ENCODE measurements at regions not wholly inside any gene's neighbourhood (a gene's known extent, or its start where the extent isn't known, plus 50 kb on each side); places are given as distances from the start of the nearest gene placed in this dataset.
"Not testable (repeated sequence)": the region's sequence is repeated elsewhere in the genome, so short reads cannot be mapped to it uniquely, and the experiment has no call there.

GRCh38 chr12:18823461-18823860, 85.5 kb downstream of the CAPZA3 start:
- ChIA-PET CTCF (no interaction called here), POLR2A (no interaction called here)
- no peak overlapping the region for H3K27ac Mint-ChIP-seq
- H3K4me3 Mint-ChIP-seq: no peak overlapping the region
- H3K36me3 Mint-ChIP-seq: no peaks in the 10 kb centered on the region
- no peaks in the 10 kb centered on the region for H3K9me3 Mint-ChIP-seq
- H3K4me1 Mint-ChIP-seq (ENCODE audit: low read depth): no peaks in the 10 kb centered on the region
- intact Hi-C loops (cut with micrococcal nuclease): no loop called here
- peaks cover 3% of the 10 kb centered on the region for H3K27me3 Mint-ChIP-seq
- no peak for DNase-seq

- Mint-ChIP-seq H3K9me3 (peaks cover 5% of the 10 kb centered on the region), H3K4me3 (no peak overlapping the region), H3K36me3 (no peaks in the 10 kb centered on the region), H3K27me3 (peaks cover 3% of the 10 kb centered on the region), H3K27ac (no peak overlapping the region), H3K4me1 (ENCODE audit: low read depth) (no peaks in the 10 kb centered on the region)
- CTCF ChIA-PET: no interaction called here
- POLR2A ChIA-PET: no interaction called here
- DNase-seq: no peak
- intact Hi-C loops (cut with micrococcal nuclease): no loop called here
These were observed 86.4 kb downstream of the CAPZA3 start for GRCh38 chr12:18824287-18824686.

- Mint-ChIP-seq H3K27ac (no peak overlapping the region), H3K9me3 (peaks cover 6% of the 10 kb centered on the region), H3K4me3 (no peak overlapping the region), H3K4me1 (ENCODE audit: low read depth) (no peaks in the 10 kb centered on the region), H3K27me3 (peaks cover 3% of the 10 kb centered on the region), H3K36me3 (no peaks in the 10 kb centered on the region)
- ChIA-PET CTCF (no interaction called here), POLR2A (no interaction called here)
- no peak for DNase-seq
- intact Hi-C loops (cut with micrococcal nuclease): no loop called here
These were observed 87.2 kb downstream of the CAPZA3 start for GRCh38 chr12:18825138-18825537.

- no peaks in the 10 kb centered on the region for H3K4me1 Mint-ChIP-seq (ENCODE audit: low read depth)
- no peaks in the 10 kb centered on the region for H3K36me3 Mint-ChIP-seq
- peaks cover 6% of the 10 kb centered on the region for H3K27me3 Mint-ChIP-seq
- H3K9me3 Mint-ChIP-seq: peaks cover 6% of the 10 kb centered on the region
- H3K27ac Mint-ChIP-seq: no peak overlapping the region
- intact Hi-C loops (cut with micrococcal nuclease): no loop called here
- CTCF ChIA-PET: no interaction called here
- DNase-seq: no peak
- H3K4me3 Mint-ChIP-seq: no peak overlapping the region
- POLR2A ChIA-PET: no interaction called here
These were observed 90.0 kb downstream of the CAPZA3 start for GRCh38 chr12:18827913-18828312.

GRCh38 chr12:18828483-18828882, 90.6 kb downstream of the CAPZA3 start:
- Mint-ChIP-seq H3K9me3 (peaks cover 6% of the 10 kb centered on the region), H3K27me3 (peaks cover 6% of the 10 kb centered on the region), H3K36me3 (no peaks in the 10 kb centered on the region), H3K27ac (no peak overlapping the region), H3K4me1 (ENCODE audit: low read depth) (no peaks in the 10 kb centered on the region), H3K4me3 (no peak overlapping the region)
- ChIA-PET POLR2A (no interaction called here), CTCF (no interaction called here)
- intact Hi-C loops (cut with micrococcal nuclease): no loop called here
- no peak for DNase-seq

- CTCF ChIA-PET: no interaction called here
- H3K4me1 Mint-ChIP-seq (ENCODE audit: low read depth): no peaks in the 10 kb centered on the region
- peaks cover 6% of the 10 kb centered on the region for H3K9me3 Mint-ChIP-seq
- no peak for DNase-seq
- H3K27me3 Mint-ChIP-seq: peaks cover 6% of the 10 kb centered on the region
- POLR2A ChIA-PET: no interaction called here
- no peaks in the 10 kb centered on the region for H3K36me3 Mint-ChIP-seq
- H3K27ac Mint-ChIP-seq: no peak overlapping the region
- intact Hi-C loops (cut with micrococcal nuclease): no loop called here
- no peak overlapping the region for H3K4me3 Mint-ChIP-seq
These were observed 91.1 kb downstream of the CAPZA3 start for GRCh38 chr12:18828987-18829386.

- H3K36me3 Mint-ChIP-seq; H3K4me1 Mint-ChIP-seq (ENCODE audit: low read depth); H3K9me3 Mint-ChIP-seq; CTCF ChIA-PET; POLR2A ChIA-PET; H3K27ac Mint-ChIP-seq; H3K4me3 Mint-ChIP-seq; intact Hi-C loops (cut with micrococcal nuclease); DNase-seq; H3K27me3 Mint-ChIP-seq: not testable (repeated sequence)
These were observed 95.0 kb downstream of the CAPZA3 start for GRCh38 chr12:18832932-18833331.

GRCh38 chr12:18837025-18837424, 99.1 kb downstream of the CAPZA3 start:
- no peaks in the 10 kb centered on the region for H3K27me3 Mint-ChIP-seq
- no peaks in the 10 kb centered on the region for H3K9me3 Mint-ChIP-seq
- H3K27ac Mint-ChIP-seq: no peak overlapping the region
- CTCF ChIA-PET: no interaction called here
- intact Hi-C loops (cut with micrococcal nuclease): no loop called here
- POLR2A ChIA-PET: no interaction called here
- no peak overlapping the region for H3K4me3 Mint-ChIP-seq
- no peaks in the 10 kb centered on the region for H3K4me1 Mint-ChIP-seq (ENCODE audit: low read depth)
- no peaks in the 10 kb centered on the region for H3K36me3 Mint-ChIP-seq
- DNase-seq: no peak

- no peaks in the 10 kb centered on the region for H3K27me3 Mint-ChIP-seq
- H3K4me1 Mint-ChIP-seq (ENCODE audit: low read depth): no peaks in the 10 kb centered on the region
- DNase-seq: no peak
- H3K27ac Mint-ChIP-seq: no peak overlapping the region
- CTCF ChIA-PET: no interaction called here
- no peaks in the 10 kb centered on the region for H3K36me3 Mint-ChIP-seq
- no peaks in the 10 kb centered on the region for H3K9me3 Mint-ChIP-seq
- H3K4me3 Mint-ChIP-seq: no peak overlapping the region
- POLR2A ChIA-PET: no interaction called here
- intact Hi-C loops (cut with micrococcal nuclease): no loop called here
These were observed 99.6 kb downstream of the CAPZA3 start for GRCh38 chr12:18837505-18837904.

- H3K9me3 Mint-ChIP-seq; DNase-seq; intact Hi-C loops (cut with micrococcal nuclease); H3K36me3 Mint-ChIP-seq; H3K27ac Mint-ChIP-seq; POLR2A ChIA-PET; H3K27me3 Mint-ChIP-seq; H3K4me3 Mint-ChIP-seq; H3K4me1 Mint-ChIP-seq (ENCODE audit: low read depth); CTCF ChIA-PET: not testable (repeated sequence)
These were observed 103.1 kb downstream of the CAPZA3 start for GRCh38 chr12:18840997-18841396.

- intact Hi-C loops (cut with micrococcal nuclease): no loop called here
- CTCF ChIA-PET: interaction anchor here (0.7 to 1.8 kb wide), 2 partner anchors 11 to 337 kb away, joined by 3 to 7 read pairs; no protein-coding TSS in a partner anchor
- Mint-ChIP-seq H3K9me3 (no peaks in the 10 kb centered on the region), H3K36me3 (no peaks in the 10 kb centered on the region), H3K4me1 (ENCODE audit: low read depth) (no peaks in the 10 kb centered on the region), H3K27me3 (peaks cover 12% of the 10 kb centered on the region), H3K4me3 (no peak overlapping the region), H3K27ac (no peak overlapping the region)
- no peak for DNase-seq
- POLR2A ChIA-PET: no interaction called here
These were observed 111.2 kb downstream of the CAPZA3 start for GRCh38 chr12:18849080-18849479.

GRCh38 chr12:18849761-18850160, 111.8 kb downstream of the CAPZA3 start:
- CTCF ChIA-PET: interaction anchor here (1.8 kb wide), 1 partner anchor 11 kb away, joined by 7 read pairs; no protein-coding TSS in a partner anchor
- intact Hi-C loops (cut with micrococcal nuclease): no loop called here
- Mint-ChIP-seq H3K27ac (no peak overlapping the region), H3K36me3 (no peaks in the 10 kb centered on the region), H3K9me3 (no peaks in the 10 kb centered on the region), H3K27me3 (peaks cover 8% of the 10 kb centered on the region), H3K4me3 (no peak overlapping the region), H3K4me1 (ENCODE audit: low read depth) (no peaks in the 10 kb centered on the region)
- POLR2A ChIA-PET: no interaction called here
- no peak for DNase-seq

GRCh38 chr12:18850752-18851151, 112.8 kb downstream of the CAPZA3 start:
- Mint-ChIP-seq H3K36me3 (no peaks in the 10 kb centered on the region), H3K9me3 (no peaks in the 10 kb centered on the region), H3K27ac (no peak overlapping the region), H3K4me1 (ENCODE audit: low read depth) (no peaks in the 10 kb centered on the region), H3K27me3 (peaks cover 5% of the 10 kb centered on the region), H3K4me3 (no peak overlapping the region)
- ChIA-PET POLR2A (no interaction called here), CTCF (no interaction called here)
- no peak for DNase-seq
- intact Hi-C loops (cut with micrococcal nuclease): no loop called here

GRCh38 chr12:18851271-18851670, 113.4 kb downstream of the CAPZA3 start:
- Mint-ChIP-seq H3K4me1 (ENCODE audit: low read depth) (no peaks in the 10 kb centered on the region), H3K4me3 (no peak overlapping the region)

More at GRCh38 chr12:18851271-18851670, 113.4 kb downstream of the CAPZA3 start:
- intact Hi-C loops (cut with micrococcal nuclease): no loop called here
- H3K9me3 Mint-ChIP-seq: no peaks in the 10 kb centered on the region
- ChIA-PET POLR2A (no interaction called here), CTCF (no interaction called here)
- H3K27ac Mint-ChIP-seq: no peak overlapping the region
- peaks cover 3% of the 10 kb centered on the region for H3K27me3 Mint-ChIP-seq
- no peaks in the 10 kb centered on the region for H3K36me3 Mint-ChIP-seq
- DNase-seq: no peak
